T-helper 1 cell (primary cell): ENCODE measurements at regions not wholly inside any gene's neighbourhood (a gene's known extent, or its start where the extent isn't known, plus 50 kb on each side); places are given as distances from the start of the nearest gene placed in this dataset.
"Not testable (repeated sequence)": the region's sequence is repeated elsewhere in the genome, so short reads cannot be mapped to it uniquely, and the experiment has no call there.

Experiments used
- DNase-seq, 5 donors: peaks; one replicate each; pipeline ENCODE4 v3.0.0-alpha.2; 2012 to 2020

DNA sequence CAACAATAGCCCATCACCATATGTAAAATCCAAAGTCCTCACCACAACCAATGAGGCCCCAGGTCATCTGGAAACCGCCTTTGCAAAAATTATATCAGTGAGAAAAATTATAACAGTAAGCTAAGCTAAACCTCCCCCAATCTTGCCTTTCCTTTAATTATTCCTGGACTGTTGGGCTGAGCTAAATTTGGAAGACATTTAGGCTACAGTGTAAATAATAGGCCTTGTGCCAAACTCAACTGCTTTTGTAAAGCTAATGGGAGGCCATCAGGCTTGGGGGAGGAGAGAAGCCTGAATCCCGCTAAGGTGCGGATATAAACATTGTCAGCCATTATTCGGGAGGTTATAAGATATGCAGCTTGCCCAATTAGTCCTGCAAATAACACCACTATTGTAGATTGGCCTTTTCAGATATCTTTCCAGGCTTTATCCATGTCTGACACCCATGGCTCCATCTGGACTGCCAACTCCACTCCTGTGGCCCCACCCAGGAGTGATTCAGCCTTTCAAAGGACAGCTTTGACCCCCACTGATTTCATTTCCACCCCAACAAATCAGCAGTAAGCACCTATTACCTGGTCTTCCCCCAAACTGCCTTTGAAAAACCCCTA, 53.0 kb upstream of the CA12 start:
- no peak for DNase-seq

DNA sequence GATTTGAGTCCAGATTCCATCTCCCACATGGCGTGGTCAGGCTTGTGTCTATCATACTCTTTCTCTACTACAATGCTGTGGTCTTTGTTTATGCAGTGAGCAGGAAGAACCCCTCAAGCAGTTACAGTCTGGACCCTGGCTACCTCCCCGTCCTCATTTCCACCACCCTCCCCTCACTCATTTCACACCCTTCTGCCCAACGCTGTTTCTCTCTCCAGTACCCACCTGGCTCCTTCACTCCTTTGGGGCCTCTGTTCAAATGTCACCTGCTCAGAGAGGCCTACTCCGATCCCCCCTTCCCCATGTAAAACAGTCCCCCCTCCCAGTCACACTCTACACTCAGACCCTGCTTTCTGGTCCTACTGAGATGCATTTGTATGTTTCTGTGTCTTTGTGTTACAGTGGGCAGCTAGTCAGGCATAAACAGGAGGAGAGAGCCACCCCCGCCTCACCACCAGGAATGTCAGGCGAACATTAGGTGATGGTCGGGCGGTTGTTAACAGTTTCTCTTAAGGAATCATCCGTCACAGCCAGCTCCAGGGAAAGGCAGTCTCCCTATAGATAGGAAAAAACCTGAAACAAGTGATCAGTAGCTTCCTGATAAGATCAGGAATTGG, 53.7 kb upstream of the CA12 start:
- DNase-seq: no peak

DNA sequence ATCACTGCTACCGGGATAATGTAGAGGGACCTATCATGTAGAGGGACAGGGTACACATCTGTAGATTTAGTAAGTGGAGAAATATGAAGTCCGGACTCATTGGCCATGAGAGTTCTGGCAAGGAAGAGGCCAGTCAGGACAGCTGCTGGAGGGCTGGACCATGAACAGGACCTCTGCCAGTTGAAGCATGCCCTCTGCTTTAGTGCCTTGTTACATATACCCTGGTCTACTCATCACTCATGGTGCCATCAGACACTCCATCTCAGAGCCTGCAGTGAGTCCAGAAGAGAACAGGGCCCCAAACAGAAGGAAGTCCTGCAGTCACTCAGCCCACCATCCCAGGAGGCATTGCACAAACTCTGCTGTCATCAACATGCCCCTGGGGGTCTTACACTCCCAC, 54.7 kb upstream of the CA12 start:
- no peak for DNase-seq

DNA sequence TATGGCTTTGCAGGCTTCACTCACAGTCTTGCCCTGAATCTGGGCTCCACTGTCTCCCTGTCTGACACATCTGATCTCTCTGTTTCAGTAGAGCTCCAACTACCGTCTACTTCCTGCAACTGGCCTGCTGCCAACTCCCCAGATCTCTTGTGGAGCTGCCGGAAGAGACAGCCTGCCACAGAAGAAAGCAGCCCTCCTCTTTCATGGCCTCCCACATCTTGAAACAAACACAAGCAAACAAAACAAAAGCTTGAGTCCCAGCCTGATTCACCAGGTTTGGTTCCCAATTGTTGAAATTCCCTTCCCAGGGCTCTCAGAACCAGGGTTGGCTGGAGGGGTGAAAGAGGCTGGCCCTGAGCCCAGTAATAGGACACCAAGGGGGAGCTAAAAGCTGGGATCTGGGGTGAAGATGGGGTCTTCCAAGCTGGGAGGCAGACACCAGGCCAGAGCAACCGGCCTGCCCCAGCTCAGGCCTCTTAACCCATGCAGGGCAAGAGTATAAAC, 55.3 kb upstream of the CA12 start:
- peak; percentile 39 to 79 (median 65) for DNase-seq

DNA sequence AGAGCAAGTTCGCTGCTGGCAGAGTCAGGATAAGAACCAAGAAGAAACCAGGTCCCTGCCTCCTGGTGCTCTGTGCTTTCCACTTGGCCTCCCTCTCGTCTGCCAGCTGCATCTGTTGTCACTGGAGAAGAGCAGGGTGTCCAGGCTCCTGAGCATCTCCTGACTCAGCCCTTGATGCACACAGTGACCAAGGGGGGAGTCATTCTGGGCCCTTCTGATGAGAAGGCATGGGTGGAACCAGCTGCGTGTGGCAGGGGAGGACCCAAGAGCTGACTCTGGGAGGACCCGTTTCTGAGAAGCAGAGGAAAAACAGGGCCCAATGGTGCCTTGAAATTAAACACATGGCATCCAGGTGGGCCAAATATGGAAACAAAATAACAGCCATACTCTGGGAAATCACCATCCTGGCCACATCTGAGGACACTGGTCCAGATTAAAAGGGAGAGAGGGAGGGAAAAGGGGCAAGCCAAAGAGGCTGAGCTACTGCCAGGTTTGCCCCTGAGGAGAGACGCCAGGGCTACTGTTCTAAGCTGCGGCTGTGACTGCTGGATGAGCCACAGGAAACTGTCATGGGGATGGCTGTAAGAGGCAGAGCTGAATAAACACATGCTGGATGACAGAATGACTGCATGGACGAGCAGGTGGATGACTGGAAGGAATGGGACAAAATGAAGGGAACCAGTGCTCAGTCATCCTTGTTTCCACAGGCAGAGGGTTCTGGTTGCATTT, 58.1 kb upstream of the CA12 start:
- DNase-seq: no peak

DNA sequence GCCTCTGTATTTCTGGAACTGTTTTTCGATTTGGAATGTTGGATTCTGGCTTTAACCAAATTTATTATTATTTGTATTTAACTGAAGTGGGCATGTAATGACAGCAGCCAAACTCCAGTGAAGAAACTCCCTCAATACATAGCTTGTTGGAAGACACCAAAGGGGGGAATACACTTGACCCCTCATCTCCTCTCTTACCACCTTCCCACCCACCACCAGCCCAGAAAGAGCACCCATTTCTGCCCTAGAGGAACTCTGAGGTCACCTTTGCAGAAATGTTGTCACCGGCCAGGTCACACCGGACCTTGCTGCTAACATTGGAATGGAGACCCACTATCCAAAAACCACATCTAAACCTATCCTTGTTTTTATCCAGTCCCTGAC, 58.6 kb upstream of the CA12 start:
- DNase-seq: no peak

DNA sequence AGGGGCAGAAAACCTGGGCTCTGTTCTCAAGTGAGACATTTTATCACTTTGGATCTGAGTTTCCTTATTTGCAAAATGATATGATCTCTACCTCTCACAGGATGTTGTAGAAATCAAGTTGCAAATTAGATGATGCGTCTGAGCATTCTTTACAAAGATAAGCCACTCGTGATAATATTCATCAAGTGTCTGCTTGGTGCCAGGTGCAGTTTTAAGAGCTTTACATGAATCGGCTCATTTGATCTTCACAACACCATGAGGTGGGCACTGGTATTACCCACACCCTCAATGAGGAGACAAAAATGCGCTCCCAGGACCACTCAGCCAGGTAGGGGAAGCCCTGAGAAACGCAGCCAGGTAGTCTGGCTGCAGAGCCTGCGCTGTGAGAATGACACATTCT, 59.1 kb upstream of the CA12 start:
- no peak for DNase-seq

DNA sequence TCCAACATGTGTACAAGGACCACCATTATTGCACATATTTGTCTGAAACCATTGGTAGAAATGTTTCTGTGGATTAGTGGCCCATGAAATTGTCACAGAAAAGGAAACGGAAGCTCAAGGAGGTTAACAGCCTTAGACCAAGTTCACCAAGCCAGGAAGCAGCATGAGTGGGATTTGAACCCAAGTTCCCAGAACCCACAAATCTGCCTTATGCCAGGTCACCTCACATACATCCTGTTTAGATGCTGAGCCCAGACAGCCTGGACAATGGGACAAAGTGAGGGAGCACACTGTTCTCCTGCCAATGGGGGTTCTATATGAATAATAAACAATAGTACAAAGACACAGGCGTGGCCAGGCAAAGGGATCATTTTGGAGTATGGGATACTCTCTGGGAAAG, 59.6 kb upstream of the CA12 start:
- DNase-seq: no peak

DNA sequence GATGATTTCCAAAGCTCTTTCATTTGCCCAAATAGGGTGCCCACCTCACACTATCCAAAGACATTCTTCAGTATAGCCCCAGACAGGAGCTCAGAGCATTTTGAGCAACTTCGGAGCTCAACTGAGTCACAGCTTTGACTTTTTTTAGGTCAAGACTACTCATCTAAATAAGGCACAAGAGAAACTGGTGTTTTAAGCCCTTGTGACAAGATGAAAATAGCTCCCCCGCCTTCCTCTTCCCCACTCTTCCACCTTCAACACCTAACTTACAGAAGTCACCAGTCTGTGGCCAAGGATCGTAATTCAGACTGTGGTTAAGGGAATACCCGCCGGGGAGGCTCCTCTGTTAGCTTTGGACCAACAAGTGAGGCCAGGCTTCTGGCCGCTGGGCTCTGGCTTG, 60.4 kb upstream of the CA12 start:
- DNase-seq: no peak

DNA sequence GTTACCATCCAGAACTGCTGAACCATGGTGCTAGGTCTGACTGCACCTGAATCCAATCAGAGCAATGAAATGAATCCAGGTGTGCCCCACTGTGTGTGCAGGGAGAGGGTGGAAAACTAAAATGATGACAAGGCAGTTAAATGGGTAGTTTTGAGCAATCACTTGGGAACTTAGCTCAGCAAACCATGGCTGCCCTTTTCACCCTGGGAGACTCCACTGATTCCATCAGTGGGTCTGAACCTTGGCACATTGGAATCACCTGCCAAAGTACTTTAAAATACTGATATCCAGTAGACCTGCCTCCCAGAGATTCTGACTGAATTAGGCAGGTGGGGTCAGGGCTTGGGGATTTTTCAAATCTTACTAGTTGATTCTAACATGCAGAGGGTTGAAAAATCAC, 59.8 kb upstream of the USP3 start:
- no peak for DNase-seq

DNA sequence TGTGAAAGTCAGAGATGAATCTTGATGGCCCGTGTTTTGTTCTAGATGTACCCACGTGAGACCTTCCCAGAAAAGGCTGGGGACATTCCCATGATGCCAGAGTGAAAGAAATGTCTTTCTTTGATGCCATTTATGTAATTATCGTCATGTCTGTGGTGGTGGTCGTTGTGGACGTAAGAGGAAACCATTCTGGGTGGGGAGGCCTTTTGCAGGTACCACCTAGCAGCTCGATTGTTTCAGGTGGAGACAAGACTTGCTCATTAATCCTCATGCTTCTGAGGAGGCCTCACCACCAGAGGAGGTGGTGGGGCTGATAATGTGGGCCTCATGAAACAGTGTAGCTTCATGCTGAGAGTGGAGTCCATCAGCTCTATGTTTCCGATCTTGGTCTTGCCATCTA, 58.1 kb upstream of the USP3 start:
- DNase-seq: peak in 1 of 5 donors; percentile 19

DNA sequence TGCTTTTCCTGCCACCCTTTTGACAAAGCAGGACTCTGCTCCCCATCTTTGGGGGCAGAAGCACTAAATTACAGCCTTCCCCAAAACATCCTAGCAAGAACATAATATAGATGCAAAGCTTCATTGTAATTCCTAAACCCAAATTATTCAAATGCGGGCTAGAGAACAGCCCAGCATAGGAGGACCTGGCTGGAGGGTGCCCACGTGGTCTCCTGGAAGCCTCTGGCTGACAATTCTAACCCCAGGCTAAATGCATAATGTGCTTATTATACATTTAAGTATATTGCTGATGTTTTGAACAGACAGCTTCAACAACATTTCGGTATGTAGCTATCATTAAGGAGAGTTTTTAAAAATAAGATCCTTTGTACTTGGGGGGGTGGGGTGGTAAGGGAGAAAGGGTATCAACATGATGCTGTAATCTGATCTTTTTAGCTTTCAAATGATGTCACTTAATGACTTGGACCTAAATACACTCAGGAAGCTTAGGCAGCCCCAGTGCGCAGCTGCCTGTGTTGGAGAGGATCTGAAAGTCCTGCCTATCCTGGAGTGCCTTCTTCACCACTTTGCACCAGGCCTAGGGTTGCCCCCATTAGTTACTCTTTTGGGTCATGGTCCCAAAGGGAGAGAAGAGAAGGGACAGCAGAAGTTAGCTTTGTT, 57.2 kb upstream of the USP3 start:
- DNase-seq: no peak

DNA sequence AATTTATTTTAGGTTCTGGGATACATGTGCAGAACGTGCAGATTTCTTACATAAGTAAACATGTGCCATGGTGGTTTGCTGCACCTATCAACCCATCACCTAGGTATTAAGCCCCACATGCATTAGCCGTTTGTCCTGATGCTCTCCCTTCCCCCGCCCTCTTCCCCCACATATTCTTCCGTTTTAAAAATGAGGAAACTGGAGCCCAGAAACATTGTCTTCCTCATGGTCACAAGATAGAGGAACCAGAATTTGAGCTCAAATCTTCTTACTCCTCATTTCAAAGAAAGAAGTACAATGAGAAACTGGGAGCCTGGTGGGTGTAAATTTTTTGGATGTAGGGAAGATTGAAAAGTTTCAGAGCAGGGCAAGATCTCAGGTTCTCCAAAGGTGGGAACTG, 56.1 kb upstream of the USP3 start:
- no peak for DNase-seq

DNA sequence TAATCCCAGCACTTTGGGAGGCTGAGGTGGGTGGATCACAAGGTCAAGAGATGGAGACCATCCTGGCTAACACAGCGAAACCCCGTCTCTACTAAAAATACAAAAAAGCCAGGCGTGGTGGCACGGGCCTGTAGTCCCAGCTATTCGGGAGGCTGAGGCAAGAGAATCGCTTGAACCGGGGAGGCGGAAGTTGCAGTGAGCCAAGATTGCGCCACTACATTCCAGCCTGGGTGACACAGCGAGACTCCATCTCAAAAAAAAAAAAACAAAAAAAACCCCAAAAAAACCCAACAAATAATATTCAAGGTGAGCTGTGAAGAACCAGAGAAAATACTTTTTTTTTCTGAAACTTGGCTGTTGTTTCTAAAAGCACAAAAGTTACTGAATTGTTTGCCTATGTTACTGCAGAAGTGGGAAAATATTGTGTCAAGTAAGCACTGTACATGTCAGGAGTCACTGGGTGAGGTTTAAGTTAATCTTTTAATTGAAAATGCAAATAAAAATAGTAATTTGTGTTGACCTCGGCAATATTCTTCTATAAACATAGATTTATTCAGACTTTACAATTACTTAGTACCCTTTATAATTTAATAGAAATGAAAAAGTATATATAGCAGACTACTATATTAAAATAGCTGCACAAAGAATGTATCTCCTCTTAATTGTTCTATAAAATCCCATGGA, 55.4 kb upstream of the USP3 start:
- DNase-seq: not testable (repeated sequence)

DNA sequence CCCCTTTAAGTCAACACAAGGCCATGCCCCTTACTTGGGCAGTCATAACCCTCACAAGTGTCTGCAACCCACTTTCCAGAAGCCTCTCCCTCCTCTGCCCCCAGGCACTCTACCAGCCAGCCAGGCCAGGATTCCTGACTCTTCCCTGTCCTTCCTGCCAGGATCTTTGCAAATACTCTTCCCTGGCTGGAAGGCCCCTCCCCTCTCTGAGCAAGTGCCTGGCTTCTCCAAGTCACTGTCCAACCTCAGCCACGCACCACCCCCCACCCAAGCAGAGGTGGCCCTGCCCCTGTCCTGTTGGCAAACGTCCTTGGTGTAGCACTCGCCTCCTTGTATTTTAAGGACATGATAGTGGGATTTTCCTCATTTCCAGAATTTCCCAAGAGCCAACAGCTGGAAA, 54.7 kb upstream of the USP3 start:
- DNase-seq: no peak

DNA sequence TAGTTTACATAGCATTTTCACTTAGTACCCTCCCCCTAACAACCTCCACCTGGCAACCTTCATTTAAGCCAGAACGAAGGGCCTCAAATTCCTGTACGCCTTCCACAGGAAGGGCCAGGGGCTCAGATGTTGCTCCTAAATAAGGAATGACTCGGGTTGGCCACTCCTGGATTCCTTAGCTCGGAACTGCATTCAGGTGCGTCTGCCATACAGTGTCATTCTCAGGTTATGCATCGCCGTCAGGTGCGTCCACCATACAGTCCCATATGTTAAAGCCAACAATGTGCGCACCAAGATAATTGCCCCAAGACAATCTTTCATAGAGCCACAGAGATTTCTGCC, 53.5 kb upstream of the USP3 start:
- DNase-seq: no peak

DNA sequence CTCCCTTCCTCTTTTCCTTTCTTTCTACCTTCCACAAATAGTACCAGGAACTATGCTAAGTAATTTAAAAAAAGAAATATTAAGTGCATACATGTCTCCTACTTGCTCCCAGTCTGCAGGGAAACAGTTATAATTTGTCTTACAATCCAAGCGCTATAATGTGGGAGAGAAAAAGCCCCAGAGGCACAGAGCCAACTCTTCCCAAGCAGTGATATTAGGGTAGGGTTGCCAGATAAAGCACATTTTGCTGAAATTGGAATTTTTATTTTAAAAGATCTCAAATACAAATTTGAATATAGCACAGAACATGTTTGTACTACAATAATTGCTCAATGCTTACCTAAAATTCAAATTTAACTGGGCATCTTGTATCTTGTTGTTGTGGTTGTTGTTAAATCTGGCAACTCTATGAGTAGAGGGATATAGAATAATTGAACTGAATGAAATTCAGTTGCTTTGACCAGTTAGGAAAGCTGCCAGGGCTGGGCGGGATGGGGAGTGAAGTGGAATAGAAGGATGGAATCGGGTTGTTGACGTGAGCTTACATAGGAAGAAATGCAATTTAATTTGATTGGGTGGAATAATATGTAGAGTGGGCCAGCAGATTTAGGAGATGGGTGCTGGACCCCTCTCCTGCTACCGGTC, 52.6 kb upstream of the USP3 start:
- DNase-seq: no peak

DNA sequence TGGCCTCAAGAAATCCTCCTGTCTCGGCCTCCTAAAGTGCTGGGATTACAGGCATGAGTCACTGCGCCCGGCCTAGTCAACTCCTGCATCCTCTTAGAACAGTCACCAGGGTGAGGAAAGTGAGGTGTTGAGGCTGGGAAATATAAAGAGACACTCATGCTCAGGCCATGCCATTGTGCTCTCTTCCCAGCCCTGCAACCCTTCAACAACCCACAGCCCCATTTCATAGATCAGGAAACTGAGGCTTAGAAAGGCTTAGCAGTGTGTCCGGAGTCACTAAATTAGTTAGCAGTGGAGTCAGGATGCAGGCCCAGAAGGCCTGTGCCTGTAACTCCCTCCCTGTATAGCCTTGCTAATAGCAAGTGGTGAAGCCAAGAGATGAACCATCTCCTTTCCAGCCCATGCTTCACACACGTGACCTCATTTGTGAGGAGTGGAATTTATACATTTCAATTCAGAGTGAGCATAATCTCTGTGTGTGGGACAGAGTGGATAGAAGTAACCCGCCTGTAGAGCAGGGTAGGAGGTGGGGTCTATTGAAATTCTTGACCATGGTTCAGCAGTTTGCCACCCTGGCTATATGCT, 51.7 kb upstream of the USP3 start:
- no peak for DNase-seq

DNA sequence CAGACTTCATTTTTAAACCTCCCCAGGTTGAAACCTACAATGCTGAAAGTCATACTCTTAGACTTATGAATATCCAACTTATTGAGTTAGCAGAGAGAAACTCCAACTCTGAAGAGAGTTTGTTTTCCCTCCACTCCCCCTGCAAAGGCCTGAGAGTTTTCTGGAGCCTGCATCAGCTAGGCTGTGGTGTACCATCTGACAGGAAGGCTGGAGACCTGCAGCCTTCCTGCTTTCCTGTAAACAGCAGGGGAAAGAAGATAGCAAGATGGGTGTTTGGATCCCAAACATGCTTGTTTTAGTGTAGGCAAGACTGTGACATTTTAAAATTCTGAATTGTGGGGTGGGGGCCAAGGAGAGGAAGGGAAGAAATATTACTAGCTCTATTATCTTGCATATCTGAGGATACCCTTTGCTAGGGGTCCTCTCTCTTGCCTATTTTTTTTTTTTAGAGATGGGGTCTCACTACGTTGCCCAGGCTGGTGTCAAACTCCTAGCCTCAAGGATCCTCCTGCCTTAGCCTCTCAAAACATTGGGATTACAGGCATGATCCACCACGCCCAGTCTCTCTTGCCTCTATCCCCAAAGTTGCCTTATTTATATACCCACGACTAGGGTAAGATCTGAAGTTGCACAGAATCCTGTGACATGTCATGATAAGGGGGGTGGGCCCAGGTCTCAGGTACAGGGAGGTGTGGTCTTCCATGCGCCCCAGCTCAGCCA, 51.0 kb upstream of the USP3 start:
- DNase-seq: no peak

DNA sequence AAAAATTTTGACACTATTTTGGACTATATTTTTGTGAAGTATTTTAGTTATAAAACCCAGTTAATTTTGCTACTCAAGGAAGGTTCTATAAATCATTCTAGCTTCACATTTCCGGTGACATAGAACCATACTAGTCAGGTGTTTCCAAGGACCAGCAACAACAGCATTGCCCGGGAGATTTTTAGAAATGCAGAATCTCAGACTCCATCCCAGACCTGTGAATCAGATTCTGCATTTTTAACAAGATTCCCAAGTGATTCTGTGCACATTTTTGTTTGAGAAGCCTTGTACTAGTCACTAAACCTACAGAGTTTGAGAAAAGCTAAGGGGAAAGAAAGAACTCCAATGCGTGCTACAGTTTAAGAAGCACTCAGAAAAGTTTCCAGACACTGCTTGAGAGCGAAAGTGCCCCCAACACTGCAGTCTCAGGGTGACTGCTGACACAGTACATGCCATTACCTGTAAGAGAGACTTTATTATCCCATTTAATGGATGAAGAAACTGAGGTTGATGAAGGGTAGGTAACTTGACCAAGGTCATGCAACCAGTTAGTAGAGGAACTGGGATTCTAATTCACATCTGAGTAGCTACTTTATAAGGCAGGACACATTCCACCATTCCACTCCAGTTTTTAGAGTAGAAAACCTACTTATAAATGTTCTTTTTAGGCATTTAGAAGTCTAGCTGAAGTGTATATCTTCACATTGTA, 49.7 kb upstream of the USP3 start:
- no peak for DNase-seq
